Caco-2 (cell line): ENCODE measurements at regions not wholly inside any gene's neighbourhood (a gene's known extent, or its start where the extent isn't known, plus 50 kb on each side); places are given as distances from the start of the nearest gene placed in this dataset.

Experiments
- BruUV-seq: library from RNA; stranded (reverse); fragments of 400-500 nt; replicated peaks from 2 replicates; lab custom pipeline; 2021; lab: Mats Ljungman, UMichigan
- CTCF ChIA-PET: fragments of 300-600 bp; sonication (Branson Sonifier 250); formaldehyde crosslinking; loops from one replicate; lab custom pipeline; 2022; ENCODE audit warnings: antibody characterized with exemption; lab: Charles Lee
- POLR2A ChIA-PET: fragments of 300-600 bp; sonication (Branson Sonifier 250); formaldehyde crosslinking; loops from one replicate; lab custom pipeline; 2022; ENCODE audit warnings: antibody characterized with exemption; lab: Charles Lee
- DNase-seq, 2 experiments: peaks; one replicate each; pipeline versions ENCODE4 v3.0.0 to v3.0.0-alpha.2; 2020 to 2022
- H3K27me3 ChIP-seq: replicated peaks from 2 replicates; pipeline ENCODE4 v1.6.0; 2011; ENCODE audit warnings: low read length; ENCODE audit not compliant: control insufficient read depth, insufficient read depth
- H3K36me3 ChIP-seq: 2 replicates; pipeline ENCODE4 v1.5.1; 2011; ENCODE audit warnings: low read length; ENCODE audit not compliant: control insufficient read depth, insufficient read depth
- H3K4me1 ChIP-seq: fragments of 250-450 bp; sonication (Bioruptor Pico); 2 replicates; pipeline ENCODE4 v1.5.1; 2020; ENCODE audit warnings: mild to moderate bottlenecking
- H3K4me3 ChIP-seq: 2 replicates; pipeline ENCODE4 v1.5.1; 2011; ENCODE audit warnings: low read depth, mild to moderate bottlenecking, control low read depth, low read length
- H3K9me3 ChIP-seq: fragments of 250-450 bp; sonication (Bioruptor Pico); 2 replicates; pipeline ENCODE4 v1.5.1; 2020; ENCODE audit warnings: mild to moderate bottlenecking, moderate library complexity
- H3K27ac Mint-ChIP-seq: one replicate; pipeline ENCODE4 v1.8.0; 2022; ENCODE audit warnings: mixed read lengths; ENCODE audit not compliant: unreplicated experiment
- H3K27me3 Mint-ChIP-seq: one replicate; pipeline ENCODE4 v1.8.0; 2022; ENCODE audit warnings: mixed read lengths; ENCODE audit not compliant: insufficient read depth, unreplicated experiment
- H3K36me3 Mint-ChIP-seq: one replicate; pipeline ENCODE4 v1.8.0; 2022; ENCODE audit warnings: mild to moderate bottlenecking, mixed read lengths; ENCODE audit not compliant: insufficient read depth, unreplicated experiment
- H3K4me1 Mint-ChIP-seq: one replicate; pipeline ENCODE4 v1.8.0; 2022; ENCODE audit warnings: low read depth, mixed read lengths; ENCODE audit not compliant: unreplicated experiment
- H3K4me3 Mint-ChIP-seq: one replicate; pipeline ENCODE4 v1.8.0; 2022; ENCODE audit warnings: mild to moderate bottlenecking, moderate library complexity, mixed read lengths; ENCODE audit not compliant: unreplicated experiment
- H3K9me3 Mint-ChIP-seq: one replicate; pipeline ENCODE4 v1.8.0; 2022; ENCODE audit warnings: mixed read lengths; ENCODE audit not compliant: unreplicated experiment
- intact Hi-C: fragments of 100-400 bp; cut with micrococcal nuclease; formaldehyde crosslinking; loops from one replicate; pipeline ENCODE4 v1.10.0; 2022; ENCODE audit not compliant: unreplicated experiment
- TF ChIP-seq, protein P1 (sequence below), 2 experiments: fragments of 200-600 bp in 1 of 2; IDR thresholded peaks; 1 replicate in 1 of 2; 2 replicates in 1 of 2; pipeline versions ENCODE4 v1.5.1 to v1.8.0; 2011 to 2022; ENCODE audit warnings: antibody characterized with exemption in 1 of 2, control low read depth in 1 of 2, inconsistent platforms in 1 of 2, low read depth in 1 of 2, low read length in 1 of 2, mild to moderate bottlenecking in 1 of 2, moderate library complexity in 1 of 2; ENCODE audit not compliant: insufficient read depth in 1 of 2, severe bottlenecking in 1 of 2, unreplicated experiment in 1 of 2

DNA sequence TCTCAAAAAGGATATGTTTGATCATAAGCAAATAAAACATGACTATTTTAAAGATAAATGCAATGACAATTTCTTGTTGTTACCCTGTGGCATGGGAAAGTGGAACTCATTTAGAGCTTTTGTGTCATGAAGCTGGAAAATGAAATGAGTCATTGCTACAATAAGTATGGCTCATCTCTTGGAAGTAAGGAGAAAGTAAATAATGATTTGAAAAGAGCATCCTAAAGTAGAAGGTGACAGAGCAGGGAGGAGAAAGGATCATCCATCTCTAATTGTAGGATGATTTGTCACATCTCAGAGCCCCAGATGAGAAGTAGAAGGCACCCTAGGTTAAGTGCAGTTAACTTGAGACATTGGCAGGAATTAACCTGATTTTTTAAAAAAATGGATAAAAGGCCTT is 200.5 kb downstream of the CPS1 start:
- Histone ChIP-seq H3K36me3 (no peaks in the 10 kb centered on the region), H3K27me3 (no peaks in the 10 kb centered on the region), H3K4me3 (no peak overlapping the region), H3K9me3 (no peaks in the 10 kb centered on the region), H3K4me1 (no peaks in the 10 kb centered on the region)
- Mint-ChIP-seq H3K9me3 (no peaks in the 10 kb centered on the region), H3K27me3 (no peaks in the 10 kb centered on the region), H3K36me3 (no peaks in the 10 kb centered on the region), H3K4me1 (no peaks in the 10 kb centered on the region), H3K27ac (no peak overlapping the region), H3K4me3 (no peak overlapping the region)
- intact Hi-C loops, result no loop called here
- BruUV-seq, result no TSS peak
- no peak for DNase-seq
- TF ChIP-seq, protein P1, sequence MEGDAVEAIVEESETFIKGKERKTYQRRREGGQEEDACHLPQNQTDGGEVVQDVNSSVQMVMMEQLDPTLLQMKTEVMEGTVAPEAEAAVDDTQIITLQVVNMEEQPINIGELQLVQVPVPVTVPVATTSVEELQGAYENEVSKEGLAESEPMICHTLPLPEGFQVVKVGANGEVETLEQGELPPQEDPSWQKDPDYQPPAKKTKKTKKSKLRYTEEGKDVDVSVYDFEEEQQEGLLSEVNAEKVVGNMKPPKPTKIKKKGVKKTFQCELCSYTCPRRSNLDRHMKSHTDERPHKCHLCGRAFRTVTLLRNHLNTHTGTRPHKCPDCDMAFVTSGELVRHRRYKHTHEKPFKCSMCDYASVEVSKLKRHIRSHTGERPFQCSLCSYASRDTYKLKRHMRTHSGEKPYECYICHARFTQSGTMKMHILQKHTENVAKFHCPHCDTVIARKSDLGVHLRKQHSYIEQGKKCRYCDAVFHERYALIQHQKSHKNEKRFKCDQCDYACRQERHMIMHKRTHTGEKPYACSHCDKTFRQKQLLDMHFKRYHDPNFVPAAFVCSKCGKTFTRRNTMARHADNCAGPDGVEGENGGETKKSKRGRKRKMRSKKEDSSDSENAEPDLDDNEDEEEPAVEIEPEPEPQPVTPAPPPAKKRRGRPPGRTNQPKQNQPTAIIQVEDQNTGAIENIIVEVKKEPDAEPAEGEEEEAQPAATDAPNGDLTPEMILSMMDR (IDR thresholded peaks at IDR 0.05; ENCODE audit: insufficient read depth in 1 of 2, low read depth in 1 of 2, low read length in 1 of 2, severe bottlenecking in 1 of 2, unreplicated experiment in 1 of 2), result no peak
- ChIA-PET CTCF (no interaction called here), POLR2A (no interaction called here)

GRCh38 chr2:210762604-210763588 is 206.5 kb downstream of the CPS1 start:
- Mint-ChIP-seq H3K4me1 (no peaks in the 10 kb centered on the region), H3K27ac (no peak overlapping the region), H3K9me3 (no peaks in the 10 kb centered on the region), H3K36me3 (no peaks in the 10 kb centered on the region), H3K27me3 (peaks cover 2% of the 10 kb centered on the region), H3K4me3 (no peak overlapping the region)
- BruUV-seq, result no TSS peak
- Histone ChIP-seq H3K27me3 (no peaks in the 10 kb centered on the region), H3K9me3 (no peaks in the 10 kb centered on the region), H3K4me1 (no peaks in the 10 kb centered on the region), H3K36me3 (no peaks in the 10 kb centered on the region), H3K4me3 (no peak overlapping the region)
- no peak for DNase-seq
- TF ChIP-seq, protein P1 (IDR thresholded peaks at IDR 0.05; ENCODE audit: insufficient read depth in 1 of 2, low read depth in 1 of 2, low read length in 1 of 2, severe bottlenecking in 1 of 2, unreplicated experiment in 1 of 2), result no peak
- intact Hi-C loops, result no loop called here
- ChIA-PET POLR2A (no interaction called here), CTCF (no interaction called here)

DNA sequence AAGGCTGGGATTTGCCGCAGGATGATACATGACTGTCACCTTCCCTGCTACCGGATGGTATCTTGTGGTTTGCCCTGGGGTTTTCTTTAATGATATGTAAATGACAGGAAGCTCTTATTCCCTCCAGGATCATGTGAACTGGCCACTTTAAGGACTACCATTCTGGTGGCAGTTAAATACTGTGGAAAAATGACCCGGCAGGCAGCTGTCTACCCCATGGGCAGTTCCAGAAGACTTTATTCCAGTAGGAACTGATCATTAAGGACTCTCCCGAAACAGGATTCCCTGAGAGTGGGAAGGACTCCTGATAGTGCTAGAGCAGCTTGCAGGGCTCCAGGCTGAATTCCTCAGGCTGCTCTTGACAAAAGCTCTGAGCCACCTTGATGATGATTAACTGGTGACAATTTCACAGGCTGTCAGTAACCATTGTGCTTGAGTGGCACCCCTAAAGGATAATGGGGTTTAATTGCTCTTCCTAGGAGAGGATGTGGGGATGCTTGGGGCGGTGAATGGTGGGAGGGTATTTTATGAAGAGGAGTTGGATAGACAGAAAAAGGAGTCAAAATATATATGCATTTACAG is 212.0 kb downstream of the CPS1 start:
- CTCF ChIA-PET, result no interaction called here
- H3K4me3 Mint-ChIP-seq, result no peak overlapping the region
- H3K27ac Mint-ChIP-seq, result no peak overlapping the region
- H3K4me3 ChIP-seq, result no peak overlapping the region
- H3K4me1 ChIP-seq, result no peaks in the 10 kb centered on the region
- peaks cover 19% of the 10 kb centered on the region for H3K9me3 Mint-ChIP-seq
- H3K27me3 ChIP-seq, result no peaks in the 10 kb centered on the region
- H3K4me1 Mint-ChIP-seq, result no peaks in the 10 kb centered on the region
- H3K36me3 Mint-ChIP-seq, result no peaks in the 10 kb centered on the region
- TF ChIP-seq, protein P1 (IDR thresholded peaks at IDR 0.05; ENCODE audit: insufficient read depth in 1 of 2, low read depth in 1 of 2, low read length in 1 of 2, severe bottlenecking in 1 of 2, unreplicated experiment in 1 of 2), result no peak
- no peaks in the 10 kb centered on the region for H3K9me3 ChIP-seq
- H3K27me3 Mint-ChIP-seq, result peaks cover 2% of the 10 kb centered on the region
- BruUV-seq, result no TSS peak
- intact Hi-C loops, result no loop called here
- DNase-seq, result no peak
- H3K36me3 ChIP-seq, result no peaks in the 10 kb centered on the region
- POLR2A ChIA-PET, result no interaction called here
